Lower leg skin (tissue), 4 donors: ENCODE measurements at regions not wholly inside any gene's neighbourhood (a gene's known extent, or its start where the extent isn't known, plus 50 kb on each side); places are given as distances from the start of the nearest gene placed in this dataset.
"Not testable (repeated sequence)": the region's sequence is repeated elsewhere in the genome, so short reads cannot be mapped to it uniquely, and the experiment has no call there.

Experiments
- DNase-seq, 2 donors: peaks; one replicate each; pipeline ENCODE4 v3.0.0-alpha.2; 2019; ENCODE audit warnings: low spot score in 2 of 2
- H3K4me3 ChIP-seq: fragments of 200-600 bp; sonication (generic); 2 replicates; pipeline ENCODE4 v1.5.1; 2017; ENCODE audit warnings: mild to moderate bottlenecking, low read depth; ENCODE audit not compliant: poor library complexity, severe bottlenecking
- POLR2A ChIP-seq, 2 donors: fragments of 450-650 bp; IDR thresholded peaks; one replicate each; pipeline ENCODE4 v1.6.1; 2016 to 2017; ENCODE audit warnings: antibody characterized with exemption in 2 of 2, mild to moderate bottlenecking in 1 of 2, moderate library complexity in 1 of 2
- WGBS, 2 donors: methylation state at CpG; one replicate each; pipeline ENCODE4 v1.1.5; 2018; 5-methylcytosine and 5-hydroxymethylcytosine counted together
- intact Hi-C: fragments of 100-400 bp; cut with DNase I; formaldehyde crosslinking; loops from one replicate; pipeline ENCODE4 v1.15.0; 2023; ENCODE audit warnings: low total_unique reads
- TF ChIP-seq, protein P1 (sequence below), 3 donors: fragments of 450-650 bp; IDR thresholded peaks; one replicate each; pipeline ENCODE4 v1.5.1; 2016; ENCODE audit warnings: antibody characterized with exemption in 3 of 3, mild to moderate bottlenecking in 3 of 3, moderate library complexity in 2 of 3

- WGBS, 2 donors: 88% methylated on average over 1 of the region's 1 CpG
- DNase-seq, intact Hi-C loops, H3K4me3 ChIP-seq: not testable (repeated sequence)
Measured at GRCh38 chr10:109809954-109810353, 113.4 kb downstream of the XPNPEP1 start.

- WGBS, 2 donors: 90 to 94% methylated on average over 14 of the region's 14 CpGs
- intact Hi-C loops: not testable (repeated sequence)
Measured at GRCh38 chr10:109801191-109801590, 122.1 kb downstream of the XPNPEP1 start.

GRCh38 chr10:109790647-109791046 is 132.7 kb downstream of the XPNPEP1 start:
- intact Hi-C loops: no loop called here
- 64 to 70% methylated on average over 4 of the region's 4 CpGs for WGBS, 2 donors
- TF ChIP-seq POLR2A (IDR thresholded peaks at IDR 0.05): no peak
- TF ChIP-seq, protein P1, sequence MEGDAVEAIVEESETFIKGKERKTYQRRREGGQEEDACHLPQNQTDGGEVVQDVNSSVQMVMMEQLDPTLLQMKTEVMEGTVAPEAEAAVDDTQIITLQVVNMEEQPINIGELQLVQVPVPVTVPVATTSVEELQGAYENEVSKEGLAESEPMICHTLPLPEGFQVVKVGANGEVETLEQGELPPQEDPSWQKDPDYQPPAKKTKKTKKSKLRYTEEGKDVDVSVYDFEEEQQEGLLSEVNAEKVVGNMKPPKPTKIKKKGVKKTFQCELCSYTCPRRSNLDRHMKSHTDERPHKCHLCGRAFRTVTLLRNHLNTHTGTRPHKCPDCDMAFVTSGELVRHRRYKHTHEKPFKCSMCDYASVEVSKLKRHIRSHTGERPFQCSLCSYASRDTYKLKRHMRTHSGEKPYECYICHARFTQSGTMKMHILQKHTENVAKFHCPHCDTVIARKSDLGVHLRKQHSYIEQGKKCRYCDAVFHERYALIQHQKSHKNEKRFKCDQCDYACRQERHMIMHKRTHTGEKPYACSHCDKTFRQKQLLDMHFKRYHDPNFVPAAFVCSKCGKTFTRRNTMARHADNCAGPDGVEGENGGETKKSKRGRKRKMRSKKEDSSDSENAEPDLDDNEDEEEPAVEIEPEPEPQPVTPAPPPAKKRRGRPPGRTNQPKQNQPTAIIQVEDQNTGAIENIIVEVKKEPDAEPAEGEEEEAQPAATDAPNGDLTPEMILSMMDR (IDR thresholded peaks at IDR 0.05): no peak
- DNase-seq: peak in 1 of 2 donors; percentile 39
- no peak overlapping the region for H3K4me3 ChIP-seq

More at GRCh38 chr10:109801191-109801590, 122.1 kb downstream of the XPNPEP1 start:
- not testable (repeated sequence) for DNase-seq, H3K4me3 ChIP-seq

- no peak for TF ChIP-seq POLR2A (IDR thresholded peaks at IDR 0.05)
- TF ChIP-seq, protein P1 (IDR thresholded peaks at IDR 0.05): no peak
- intact Hi-C loops: no loop called here
- no peak overlapping the region for H3K4me3 ChIP-seq
- WGBS, 2 donors: 61 to 63% methylated on average over 3 of the region's 3 CpGs
- no peak for DNase-seq
Measured at GRCh38 chr10:109784236-109784635, 139.1 kb downstream of the XPNPEP1 start.

DNA sequence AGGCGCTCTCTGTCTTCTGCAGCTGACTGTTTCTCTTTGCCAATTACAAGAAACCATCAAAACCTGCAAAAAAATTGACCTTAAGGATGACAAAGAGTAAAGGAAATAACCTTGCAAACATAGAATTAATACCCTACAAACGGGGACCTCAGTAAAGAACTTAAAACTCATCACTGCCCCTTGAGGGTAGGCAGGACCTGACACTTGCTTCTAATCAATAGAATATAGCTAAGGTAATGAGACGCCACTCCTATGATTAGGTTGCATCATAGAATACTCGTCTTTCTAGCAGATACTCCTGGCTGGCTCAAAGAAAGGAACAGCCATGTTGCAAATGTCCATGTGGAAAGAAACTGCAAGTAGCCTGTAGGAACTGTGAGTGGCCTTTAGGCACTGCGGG is 140.0 kb downstream of the XPNPEP1 start:
- no peak overlapping the region for H3K4me3 ChIP-seq
- intact Hi-C loops: no loop called here
- no peak for DNase-seq
- 80 to 84% methylated on average over 5 of the region's 5 CpGs for WGBS, 2 donors
- TF ChIP-seq, protein P1 (IDR thresholded peaks at IDR 0.05): no peak
- TF ChIP-seq POLR2A (IDR thresholded peaks at IDR 0.05): no peak

- intact Hi-C loops: no loop called here
- TF ChIP-seq, protein P1 (IDR thresholded peaks at IDR 0.05): no peak
- no peak for TF ChIP-seq POLR2A (IDR thresholded peaks at IDR 0.05)
- no peak for DNase-seq
- no peak overlapping the region for H3K4me3 ChIP-seq
Measured at GRCh38 chr10:109780997-109781396, 142.3 kb downstream of the XPNPEP1 start.

- no peak overlapping the region for H3K4me3 ChIP-seq
- 73 to 90% methylated on average over 4 of the region's 4 CpGs for WGBS, 2 donors
- TF ChIP-seq, protein P1 (IDR thresholded peaks at IDR 0.05): no peak
- TF ChIP-seq POLR2A (IDR thresholded peaks at IDR 0.05): no peak
- intact Hi-C loops: no loop called here
- DNase-seq: no peak
Measured at GRCh38 chr10:109778993-109779392, 144.3 kb downstream of the XPNPEP1 start.
